Mammary epithelial cell (primary cell): ENCODE measurements at regions not wholly inside any gene's neighbourhood (a gene's known extent, or its start where the extent isn't known, plus 50 kb on each side); places are given as distances from the start of the nearest gene placed in this dataset.

Experiments
- EZH2 ChIP-seq: IDR thresholded peaks from 2 replicates; pipeline ENCODE4 v1.6.1; 2012; ENCODE audit warnings: low read length, inconsistent platforms, borderline replicate concordance
- TF ChIP-seq, protein P1 (sequence below), 2 donors: IDR thresholded peaks in 1 of 2; conservative IDR thresholded peaks in 1 of 2; 2 replicates each; pipeline ENCODE4 v1.5.1; 2011 to 2012; ENCODE audit warnings: inconsistent platforms in 2 of 2, low read length in 2 of 2, mild to moderate bottlenecking in 2 of 2, control low read depth in 1 of 2, low read depth in 1 of 2; ENCODE audit not compliant: insufficient read depth in 1 of 2; ENCODE audit errors: extremely low read depth in 1 of 2

DNA sequence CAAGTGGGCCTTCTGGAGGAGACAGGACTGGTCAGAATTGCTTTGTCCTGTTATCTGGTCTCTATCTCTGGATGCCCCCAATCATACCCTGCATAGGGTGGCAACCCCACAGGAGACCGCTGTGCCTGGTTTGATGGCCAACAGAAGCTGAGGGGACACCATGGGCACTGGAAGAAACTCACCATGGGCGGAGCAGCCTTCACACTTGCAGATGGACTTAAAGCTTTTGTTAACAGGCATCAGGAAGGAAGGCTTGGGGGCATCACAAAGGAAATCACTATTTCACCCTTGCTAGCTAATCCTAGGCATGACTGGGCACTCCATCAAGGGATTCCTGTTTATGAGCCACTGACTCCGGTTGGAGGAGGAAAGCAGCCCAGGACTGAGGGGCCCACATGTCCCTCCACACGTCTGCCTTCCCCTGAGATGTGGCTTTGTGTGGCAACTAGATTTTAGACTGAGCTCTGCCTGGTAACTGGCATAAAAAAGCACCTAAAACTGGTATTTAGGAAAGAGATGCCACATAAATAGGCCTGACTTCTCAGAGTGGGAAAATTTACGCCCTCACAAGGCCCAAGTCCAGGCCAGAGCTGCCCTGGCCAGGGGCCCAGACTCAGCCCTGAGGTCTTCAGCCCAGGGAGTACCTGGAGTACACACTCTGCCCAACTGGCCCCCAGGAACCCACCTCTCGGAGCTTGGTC is 57.0 kb upstream of the LYVE1 start:
- TF ChIP-seq, protein P1, sequence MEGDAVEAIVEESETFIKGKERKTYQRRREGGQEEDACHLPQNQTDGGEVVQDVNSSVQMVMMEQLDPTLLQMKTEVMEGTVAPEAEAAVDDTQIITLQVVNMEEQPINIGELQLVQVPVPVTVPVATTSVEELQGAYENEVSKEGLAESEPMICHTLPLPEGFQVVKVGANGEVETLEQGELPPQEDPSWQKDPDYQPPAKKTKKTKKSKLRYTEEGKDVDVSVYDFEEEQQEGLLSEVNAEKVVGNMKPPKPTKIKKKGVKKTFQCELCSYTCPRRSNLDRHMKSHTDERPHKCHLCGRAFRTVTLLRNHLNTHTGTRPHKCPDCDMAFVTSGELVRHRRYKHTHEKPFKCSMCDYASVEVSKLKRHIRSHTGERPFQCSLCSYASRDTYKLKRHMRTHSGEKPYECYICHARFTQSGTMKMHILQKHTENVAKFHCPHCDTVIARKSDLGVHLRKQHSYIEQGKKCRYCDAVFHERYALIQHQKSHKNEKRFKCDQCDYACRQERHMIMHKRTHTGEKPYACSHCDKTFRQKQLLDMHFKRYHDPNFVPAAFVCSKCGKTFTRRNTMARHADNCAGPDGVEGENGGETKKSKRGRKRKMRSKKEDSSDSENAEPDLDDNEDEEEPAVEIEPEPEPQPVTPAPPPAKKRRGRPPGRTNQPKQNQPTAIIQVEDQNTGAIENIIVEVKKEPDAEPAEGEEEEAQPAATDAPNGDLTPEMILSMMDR (conservative IDR thresholded peaks at IDR 0.05 in 1 of 2, IDR thresholded peaks at IDR 0.05 in 1 of 2; ENCODE audit: extremely low read depth in 1 of 2, insufficient read depth in 1 of 2, low read depth in 1 of 2, low read length in 2 of 2), result no peak
- no peak for TF ChIP-seq EZH2
